Type B pancreatic cell (in vitro differentiated cells): ENCODE measurements at regions not wholly inside any gene's neighbourhood (a gene's known extent, or its start where the extent isn't known, plus 50 kb on each side); places are given as distances from the start of the nearest gene placed in this dataset.

Source experiments
- DNase-seq: peaks from one replicate; pipeline ENCODE4 v3.0.0; 2021; ENCODE audit warnings: mixed read lengths; ENCODE audit not compliant: unreplicated experiment; ENCODE audit errors: extremely low spot score
- H3K27ac Mint-ChIP-seq: 2 replicates; pipeline ENCODE4 v1.8.0; 2021; ENCODE audit warnings: mild to moderate bottlenecking, mixed read lengths
- H3K27me3 Mint-ChIP-seq: 2 replicates; pipeline ENCODE4 v1.8.0; 2021; ENCODE audit warnings: mixed read lengths
- H3K36me3 Mint-ChIP-seq: 2 replicates; pipeline ENCODE4 v1.8.0; 2021; ENCODE audit warnings: mixed read lengths
- H3K4me1 Mint-ChIP-seq: one replicate; pipeline ENCODE4 v1.8.0; 2021; ENCODE audit warnings: mixed read lengths; ENCODE audit not compliant: unreplicated experiment
- H3K4me3 Mint-ChIP-seq: 2 replicates; pipeline ENCODE4 v1.8.0; 2021; ENCODE audit warnings: mild to moderate bottlenecking, mixed read lengths
- H3K9me3 Mint-ChIP-seq: 2 replicates; pipeline ENCODE4 v1.8.0; 2021; ENCODE audit warnings: mixed read lengths
- CTCF ChIP-seq: fragments of 200-600 bp; sonication (generic); conservative IDR thresholded peaks from 2 replicates; pipeline ENCODE4 v1.5.0; 2021; ENCODE audit warnings: antibody characterized with exemption, mild to moderate bottlenecking

- TF ChIP-seq CTCF = no peak
- Mint-ChIP-seq H3K27ac (no peak overlapping the region), H3K4me1 (peaks cover 8% of the 10 kb centered on the region), H3K27me3 (no peaks in the 10 kb centered on the region), H3K36me3 (no peaks in the 10 kb centered on the region), H3K4me3 (no peak overlapping the region), H3K9me3 (no peaks in the 10 kb centered on the region)
- DNase-seq = no peak
Observed at GRCh38 chr20:16846006-16846405, 97.8 kb downstream of the OTOR start.

- no peak for TF ChIP-seq CTCF
- no peak for DNase-seq
- Mint-ChIP-seq H3K27me3 (no peaks in the 10 kb centered on the region), H3K9me3 (no peaks in the 10 kb centered on the region), H3K36me3 (no peaks in the 10 kb centered on the region), H3K27ac (no peak overlapping the region), H3K4me3 (no peak overlapping the region), H3K4me1 (peaks cover 8% of the 10 kb centered on the region)
Observed at GRCh38 chr20:16848061-16848460, 99.9 kb downstream of the OTOR start.

- Mint-ChIP-seq H3K4me1 (peaks cover 8% of the 10 kb centered on the region), H3K4me3 (no peak overlapping the region), H3K36me3 (no peaks in the 10 kb centered on the region), H3K9me3 (no peaks in the 10 kb centered on the region), H3K27ac (no peak overlapping the region), H3K27me3 (no peaks in the 10 kb centered on the region)
- no peak for DNase-seq
- TF ChIP-seq CTCF = no peak
Observed at GRCh38 chr20:16848526-16848925, 100.4 kb downstream of the OTOR start.

- Mint-ChIP-seq H3K4me3 (no peak overlapping the region), H3K9me3 (peaks cover 4% of the 10 kb centered on the region), H3K4me1 (no peaks in the 10 kb centered on the region), H3K36me3 (no peaks in the 10 kb centered on the region), H3K27me3 (no peaks in the 10 kb centered on the region), H3K27ac (no peak overlapping the region)
- TF ChIP-seq CTCF = no peak
- DNase-seq = no peak
Observed at GRCh38 chr20:16860914-16861313, 112.8 kb downstream of the OTOR start.

GRCh38 chr20:16861708-16862107 is 113.5 kb downstream of the OTOR start:
- DNase-seq = no peak
- Mint-ChIP-seq H3K27me3 (no peaks in the 10 kb centered on the region), H3K9me3 (peaks cover 4% of the 10 kb centered on the region), H3K4me3 (no peak overlapping the region), H3K27ac (no peak overlapping the region), H3K36me3 (no peaks in the 10 kb centered on the region), H3K4me1 (no peaks in the 10 kb centered on the region)
- TF ChIP-seq CTCF = no peak

- DNase-seq = no peak
- H3K4me3 Mint-ChIP-seq = no peak overlapping the region
- H3K27me3 Mint-ChIP-seq = no peaks in the 10 kb centered on the region
- no peaks in the 10 kb centered on the region for H3K4me1 Mint-ChIP-seq
- no peak for TF ChIP-seq CTCF
- H3K9me3 Mint-ChIP-seq = peaks cover 4% of the 10 kb centered on the region
- no peak overlapping the region for H3K27ac Mint-ChIP-seq
- H3K36me3 Mint-ChIP-seq = no peaks in the 10 kb centered on the region
Observed at GRCh38 chr20:16863303-16863702, 115.1 kb downstream of the OTOR start.
